Activated CD4-positive, CD25-positive, alpha-beta regulatory T cell (primary cell): ENCODE measurements at regions not wholly inside any gene's neighbourhood (a gene's known extent, or its start where the extent isn't known, plus 50 kb on each side); places are given as distances from the start of the nearest gene placed in this dataset.

Experiments used
- DNase-seq, 4 experiments: peaks; one replicate each; lab custom pipeline; 2025; lab: John Stamatoyannopoulos, UW

DNA sequence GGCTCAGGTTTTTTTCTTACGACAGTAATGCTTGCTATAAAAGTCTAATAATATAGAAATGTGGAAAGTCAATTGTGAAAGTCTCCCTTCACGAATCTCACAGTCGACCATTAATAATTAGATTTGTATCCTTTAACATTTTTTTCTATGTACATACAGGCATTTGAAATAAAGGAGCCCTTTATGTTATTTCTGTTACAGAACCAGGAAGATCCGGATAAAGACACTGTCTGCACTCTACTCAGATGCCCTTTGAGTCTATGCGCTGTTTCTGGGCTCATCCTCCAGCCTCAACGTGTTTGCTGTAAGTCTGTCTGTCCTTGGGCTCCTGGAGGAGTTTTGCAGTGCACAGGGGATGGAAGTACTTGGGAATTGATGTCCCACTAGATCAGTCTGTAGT is 212.2 kb upstream of the ATP2B1 start:
- no peak for DNase-seq

DNA sequence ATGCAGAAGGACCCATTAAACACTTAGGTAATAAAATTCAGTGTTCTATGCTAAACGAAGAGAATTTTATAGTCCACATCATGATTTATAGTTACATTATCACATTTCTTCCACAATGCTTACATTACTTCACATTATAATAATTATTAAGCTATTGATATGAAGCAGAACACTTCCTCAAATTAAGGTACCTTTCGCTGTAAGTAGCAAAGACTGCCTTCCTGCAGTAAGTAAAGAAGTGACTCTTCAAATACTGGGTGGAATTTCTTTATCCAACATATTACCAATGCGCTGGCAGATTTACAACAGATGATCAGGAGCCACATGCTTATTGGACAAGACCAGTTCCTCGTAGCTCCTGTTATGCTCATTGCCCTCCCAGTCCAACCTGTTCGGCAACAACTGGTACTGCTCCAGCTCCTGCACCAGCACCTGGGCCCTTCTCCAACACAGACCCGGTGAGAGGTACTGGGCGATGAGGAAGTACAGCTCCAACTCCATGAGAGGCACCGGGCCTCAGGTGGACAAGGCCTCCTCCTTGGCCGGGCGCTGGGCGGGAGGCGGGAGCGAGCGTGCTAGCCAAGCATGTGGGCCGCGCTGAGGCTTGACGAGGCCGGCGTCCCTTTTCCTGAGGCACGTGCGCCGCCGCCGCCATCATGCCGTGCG is 210.7 kb upstream of the ATP2B1 start:
- DNase-seq, result no peak

DNA sequence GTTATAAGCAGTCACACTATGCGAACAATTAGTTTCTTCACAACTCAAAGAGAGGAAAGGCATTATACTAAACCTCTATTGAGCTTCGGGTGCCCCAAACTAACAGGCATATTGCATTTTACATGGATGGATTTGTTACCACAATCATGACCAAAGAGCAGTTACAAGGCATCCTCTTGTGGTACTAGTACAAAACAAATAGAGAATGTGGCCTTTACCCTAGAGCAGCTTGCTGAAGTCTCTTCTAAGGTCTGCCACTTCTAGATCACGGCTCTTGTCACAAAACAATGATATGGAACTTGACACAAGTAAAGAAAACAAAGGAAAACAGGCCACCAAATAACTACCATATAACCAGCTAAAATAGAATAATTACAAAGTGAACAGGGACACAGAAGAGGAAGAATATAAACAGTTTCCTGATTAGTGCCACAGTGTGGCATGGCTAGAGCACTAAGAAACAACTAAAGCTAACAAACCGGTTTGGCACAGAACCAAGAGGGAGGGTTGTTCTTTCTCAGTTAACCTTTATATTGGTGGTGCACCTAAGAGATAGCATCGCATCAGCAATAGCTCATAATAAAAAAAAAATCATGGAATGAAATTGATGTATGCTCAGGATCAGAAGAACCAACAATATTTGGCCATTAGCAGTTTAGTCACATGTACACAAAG is 209.7 kb upstream of the ATP2B1 start:
- no peak for DNase-seq

DNA sequence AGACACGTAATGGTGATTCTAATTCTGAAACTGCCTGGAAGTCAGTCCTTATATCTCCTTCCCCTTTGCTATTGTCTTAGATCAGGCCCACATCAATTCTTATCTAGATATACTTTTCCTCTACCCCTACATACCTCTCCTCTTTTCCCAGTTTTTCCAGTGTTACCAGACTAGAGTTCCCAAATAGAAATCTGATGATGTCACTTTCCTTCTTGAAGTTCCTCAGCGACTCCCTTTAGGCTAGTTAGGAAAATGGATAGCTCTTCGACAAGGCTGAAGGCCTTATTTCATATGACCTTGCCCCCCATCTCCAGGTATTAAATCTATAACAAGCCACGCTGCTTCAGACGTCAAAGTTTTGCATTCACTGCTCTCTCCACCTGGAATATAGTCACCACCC is 201.1 kb upstream of the ATP2B1 start:
- no peak for DNase-seq

DNA sequence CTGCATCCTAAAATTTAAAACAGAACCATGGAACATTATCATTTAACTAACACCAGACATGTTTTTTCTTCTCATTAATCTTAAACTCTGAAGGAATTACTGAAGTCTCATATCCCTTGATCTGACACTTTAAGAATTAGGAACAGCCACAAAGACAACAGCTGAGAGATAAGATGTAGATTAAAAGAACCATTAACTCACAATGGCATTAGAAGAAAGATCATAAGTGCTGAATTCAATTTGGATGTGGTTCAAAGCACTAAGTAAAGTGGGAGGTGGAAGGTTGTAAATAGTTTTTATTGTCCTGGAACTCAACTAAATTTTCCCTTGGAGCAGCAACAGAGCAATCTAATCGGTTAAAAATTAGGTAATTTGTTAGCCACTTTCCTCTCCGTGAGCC is 199.0 kb upstream of the ATP2B1 start:
- DNase-seq, result no peak

DNA sequence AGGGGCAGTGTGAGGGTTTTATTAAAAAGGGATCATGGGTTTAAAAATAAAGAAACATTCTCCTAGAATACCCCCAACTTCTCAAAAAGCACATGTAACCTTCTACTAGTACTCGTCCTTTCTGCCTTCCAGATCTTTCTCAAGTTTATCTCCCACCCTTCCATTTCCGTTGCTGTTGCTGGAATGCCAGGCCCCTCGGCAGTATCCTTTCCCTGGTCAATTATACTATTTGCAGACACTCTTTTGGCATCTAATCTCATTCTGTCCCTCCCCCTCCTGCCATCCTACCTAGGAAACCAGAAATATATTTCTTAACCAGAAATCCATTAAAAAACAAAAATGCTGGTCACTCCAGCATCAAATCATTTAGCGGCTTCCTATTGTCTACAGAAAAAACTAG is 198.2 kb upstream of the ATP2B1 start:
- DNase-seq, result no peak

DNA sequence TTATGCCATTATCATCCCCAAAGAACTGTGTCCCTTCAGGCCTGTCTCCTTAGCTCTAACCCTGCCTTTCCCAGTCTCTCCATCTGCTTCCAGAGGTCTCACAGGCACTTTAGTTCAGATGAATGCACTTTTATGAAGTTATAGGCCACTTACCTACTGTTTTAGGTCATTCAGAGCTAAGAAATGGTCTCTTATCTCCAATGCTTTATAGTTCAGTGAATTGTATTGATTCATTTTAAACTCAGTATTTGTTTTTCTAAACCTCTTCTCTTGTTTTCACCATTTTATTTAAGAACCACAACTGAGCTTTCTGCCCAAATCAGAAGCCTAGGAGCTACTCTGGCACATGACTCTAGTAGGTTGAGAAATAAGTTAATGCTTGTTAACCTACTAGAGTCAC is 197.5 kb upstream of the ATP2B1 start:
- no peak for DNase-seq

DNA sequence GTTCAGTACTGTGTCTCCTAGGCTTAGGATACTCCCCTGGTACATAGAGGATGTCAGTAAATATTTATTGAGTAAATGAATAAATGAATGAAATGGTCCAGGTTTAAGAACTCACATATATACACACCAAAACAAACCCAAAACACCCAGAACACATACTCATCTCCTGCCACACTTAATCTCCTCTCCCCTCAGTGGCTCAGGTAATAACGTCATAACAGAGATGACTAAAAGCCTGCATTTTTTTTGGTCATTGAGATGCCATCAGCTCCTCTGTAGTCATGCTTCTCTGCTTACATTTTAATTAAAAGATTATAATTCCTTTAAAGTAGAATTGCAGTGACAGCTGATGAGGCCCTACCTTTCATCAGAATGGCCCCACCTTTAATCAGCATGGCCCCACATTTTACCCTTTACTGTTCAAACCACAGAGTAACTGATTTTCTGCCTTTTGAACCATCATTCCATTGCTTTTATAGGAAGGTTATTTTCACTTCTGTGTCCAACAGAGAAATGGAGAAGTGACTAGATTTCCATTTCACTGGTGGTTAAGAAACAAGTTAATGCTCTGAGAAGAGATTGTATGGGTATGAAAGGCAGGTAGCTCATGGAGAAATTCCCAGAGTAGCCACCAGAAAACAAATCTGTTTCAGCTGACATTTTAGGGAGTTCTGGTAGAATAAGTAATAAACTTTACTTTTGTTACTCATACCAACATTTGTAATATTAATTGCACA is 193.4 kb upstream of the ATP2B1 start:
- DNase-seq, result no peak

DNA sequence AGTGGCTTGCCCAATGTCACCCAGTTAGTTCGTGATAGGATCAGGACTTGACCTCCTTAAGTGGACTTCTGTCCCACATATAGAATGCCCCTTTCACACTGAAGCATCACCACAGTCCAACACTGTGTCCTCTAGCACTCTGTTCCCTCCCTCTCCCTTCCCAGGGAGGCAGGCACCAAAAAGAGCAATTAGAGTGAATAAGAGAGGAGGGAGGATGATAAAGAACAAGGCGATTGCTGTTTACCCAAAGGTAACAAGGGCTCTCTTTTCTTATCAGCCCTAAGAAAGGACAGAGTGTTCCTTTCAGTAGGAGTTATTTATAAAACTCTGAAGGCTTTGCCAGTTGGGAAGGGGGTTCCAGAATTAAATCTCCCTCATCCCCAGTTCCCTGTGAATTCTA is 192.7 kb upstream of the ATP2B1 start:
- DNase-seq, result no peak

DNA sequence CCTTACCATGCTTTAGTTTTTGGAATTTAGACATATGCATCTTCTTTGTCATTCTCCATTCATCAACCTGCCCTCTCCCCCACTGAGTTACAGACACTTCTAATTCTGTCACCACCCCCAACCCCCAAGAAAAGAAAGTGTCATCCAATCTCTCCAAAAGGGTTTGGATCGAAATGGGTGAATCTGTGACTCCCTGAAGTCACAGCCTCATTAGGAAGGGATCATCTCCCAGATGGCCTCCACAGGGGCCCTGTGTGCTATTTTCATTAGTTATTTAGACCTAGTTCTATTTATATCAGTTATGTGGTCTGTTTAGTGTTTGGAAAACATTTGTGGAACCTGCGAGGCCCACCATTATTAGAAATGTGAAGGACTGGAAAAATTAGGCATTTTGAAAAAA is 191.0 kb upstream of the ATP2B1 start:
- DNase-seq, result no peak

DNA sequence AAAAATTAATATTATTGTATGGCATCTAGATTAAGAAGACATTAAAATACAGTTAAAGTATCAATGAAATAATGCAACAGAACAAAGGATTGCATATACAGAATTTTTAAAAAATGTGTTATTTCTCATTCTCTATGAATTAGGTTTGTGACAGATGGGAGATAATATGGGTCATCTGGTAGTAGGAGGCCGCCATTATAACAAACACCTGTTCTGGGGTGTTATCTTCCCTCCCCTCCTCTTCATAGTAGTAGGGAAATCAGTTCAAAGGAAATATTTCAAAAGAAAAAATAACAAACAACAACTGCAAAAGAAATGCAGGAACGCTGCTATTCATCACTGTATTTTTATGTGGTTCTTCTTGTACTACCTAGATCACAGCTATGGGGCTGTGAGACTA is 187.0 kb upstream of the ATP2B1 start:
- DNase-seq, result no peak

DNA sequence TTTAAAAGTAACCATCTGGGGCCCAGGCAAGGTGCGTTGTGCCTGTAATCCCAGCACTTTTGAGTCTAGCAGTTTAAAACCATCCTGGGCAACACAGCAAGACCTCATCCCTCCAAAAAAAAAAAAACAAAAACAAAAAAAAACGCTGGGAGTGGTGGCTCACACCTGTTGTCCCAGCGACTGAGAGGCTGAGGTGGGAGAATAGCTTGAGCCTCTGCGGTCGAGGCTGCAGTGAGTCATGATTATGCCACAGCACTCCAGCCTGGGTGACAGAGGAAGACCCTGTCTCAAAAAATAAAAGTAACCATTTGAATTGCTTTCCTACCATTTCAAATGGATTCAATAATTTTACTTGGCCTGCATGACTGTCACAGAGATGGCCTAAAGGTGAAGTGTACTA is 186.5 kb upstream of the ATP2B1 start:
- no peak for DNase-seq

DNA sequence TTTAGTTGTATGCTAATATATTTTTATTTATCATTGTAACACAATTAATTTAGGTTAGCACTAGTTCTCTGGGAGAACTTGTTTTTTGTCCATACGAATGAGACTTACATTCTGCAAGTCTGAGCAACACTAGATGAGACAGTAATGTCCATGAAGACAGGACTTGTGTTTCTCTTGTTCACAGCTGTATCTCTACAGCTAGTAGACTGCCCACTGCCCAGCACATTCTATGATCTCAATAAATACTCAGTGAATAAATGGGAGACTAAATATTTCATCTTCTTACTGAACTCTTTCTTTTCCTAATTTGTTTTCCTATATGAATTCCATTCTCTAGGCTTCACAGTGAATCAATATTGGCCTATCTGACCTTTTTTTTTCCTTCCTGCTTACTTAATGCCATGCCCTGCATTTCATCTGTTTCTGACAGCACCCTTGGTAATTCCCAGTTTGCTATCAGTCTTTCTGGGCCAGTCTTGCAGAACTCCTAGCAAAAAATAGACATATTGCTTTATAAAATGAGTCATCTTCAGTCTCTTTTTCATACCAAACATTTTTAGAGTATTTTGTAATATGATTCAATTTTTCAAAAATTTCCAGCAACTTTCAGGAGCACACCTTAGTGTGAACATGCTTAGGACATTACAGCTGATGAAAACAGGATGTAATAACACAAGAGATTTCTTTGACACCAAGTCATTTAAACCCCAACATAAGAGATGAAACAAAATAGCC is 185.5 kb upstream of the ATP2B1 start:
- DNase-seq, result no peak

DNA sequence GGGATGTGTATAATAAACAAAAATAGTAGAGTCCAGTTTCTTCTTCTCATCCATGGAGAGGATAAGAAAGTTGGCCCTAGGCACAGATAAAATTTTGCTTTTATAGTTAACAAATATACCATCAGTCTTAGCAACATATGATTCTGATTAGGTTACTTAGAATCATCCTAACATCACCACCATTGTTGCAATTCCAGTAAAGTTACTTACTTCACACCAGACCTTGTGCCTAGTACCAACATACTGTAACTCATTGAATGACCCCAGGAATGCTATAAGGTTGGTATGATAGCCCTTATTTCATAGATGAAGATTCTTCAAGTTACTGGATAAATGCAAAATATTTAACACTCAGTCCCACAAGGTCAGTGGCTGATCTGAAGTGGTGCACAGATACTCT is 183.8 kb upstream of the ATP2B1 start:
- DNase-seq, result no peak

DNA sequence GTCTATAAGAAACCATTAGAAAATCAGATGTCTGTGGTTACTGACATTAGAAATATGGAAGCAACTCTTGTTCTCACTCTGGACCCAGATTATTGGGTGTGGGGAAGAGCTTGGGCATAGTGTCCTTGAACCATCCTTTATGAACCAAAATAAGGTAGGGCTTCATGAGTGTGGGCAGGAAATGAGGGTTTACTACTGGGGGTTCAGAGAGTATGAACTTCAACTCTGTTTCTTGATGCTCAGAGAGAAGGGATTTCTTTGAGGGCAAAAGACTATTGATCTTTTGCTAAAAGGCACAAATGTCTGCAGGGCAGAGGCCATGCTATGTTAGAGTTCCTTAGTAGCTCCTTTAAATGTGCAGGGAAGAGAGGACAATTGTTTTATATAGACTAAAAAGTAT is 183.3 kb upstream of the ATP2B1 start:
- no peak for DNase-seq

DNA sequence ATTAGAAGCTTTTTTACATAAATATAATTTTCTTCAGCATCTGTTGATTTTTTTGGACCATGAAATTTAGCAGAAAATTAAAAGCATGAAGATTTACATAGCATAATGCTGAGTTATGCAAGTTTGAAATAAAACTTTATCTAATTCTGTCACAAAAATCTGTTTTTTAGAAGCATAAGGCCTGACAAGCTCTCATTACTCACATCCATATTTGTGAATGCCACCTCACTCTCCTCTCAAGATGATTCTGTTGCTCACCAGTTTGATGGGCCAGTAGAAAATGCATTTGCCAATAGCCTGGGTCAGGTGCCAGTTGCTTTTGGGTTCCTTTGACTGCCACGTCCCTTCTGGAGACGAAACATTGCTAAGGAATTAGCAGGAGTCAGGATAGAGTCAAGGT is 181.5 kb upstream of the ATP2B1 start:
- DNase-seq, result no peak

DNA sequence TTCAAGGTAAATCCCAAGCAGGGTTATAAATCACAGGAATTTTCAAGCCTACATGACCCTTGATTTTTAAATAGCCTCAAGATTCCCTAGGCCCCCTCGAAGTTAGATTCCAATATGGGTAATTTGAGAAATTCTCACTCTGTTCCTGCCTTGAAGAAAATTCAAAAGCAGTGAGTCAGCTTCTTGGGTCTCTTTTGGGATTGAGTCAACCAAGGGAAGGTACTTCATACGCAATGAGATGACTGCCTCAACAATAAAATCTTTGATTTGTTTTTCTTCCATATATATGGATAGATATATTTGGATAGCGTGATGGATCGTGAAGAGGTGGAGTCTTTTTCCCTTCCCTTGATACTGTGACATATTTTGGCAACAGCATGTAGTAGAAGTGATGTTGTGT is 180.4 kb upstream of the ATP2B1 start:
- no peak for DNase-seq

DNA sequence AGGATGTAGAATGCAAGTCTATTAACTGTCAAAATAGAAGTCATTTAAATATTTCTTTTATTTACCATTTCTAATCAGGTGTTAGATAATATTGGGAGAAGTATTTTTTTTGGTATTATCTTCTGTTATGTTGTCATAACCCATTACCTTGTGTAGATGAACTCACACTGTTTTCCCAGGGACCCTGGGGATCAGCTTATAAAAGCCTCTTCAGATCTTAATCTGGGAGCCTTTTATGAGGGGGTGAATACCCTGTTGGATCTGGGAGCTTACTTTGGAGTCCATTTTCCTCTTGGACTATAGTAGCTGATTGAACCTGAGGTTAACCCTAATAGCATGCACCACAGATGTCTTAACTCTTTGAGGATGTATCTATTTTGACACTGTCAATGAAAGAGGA is 176.3 kb upstream of the ATP2B1 start:
- DNase-seq, result no peak

DNA sequence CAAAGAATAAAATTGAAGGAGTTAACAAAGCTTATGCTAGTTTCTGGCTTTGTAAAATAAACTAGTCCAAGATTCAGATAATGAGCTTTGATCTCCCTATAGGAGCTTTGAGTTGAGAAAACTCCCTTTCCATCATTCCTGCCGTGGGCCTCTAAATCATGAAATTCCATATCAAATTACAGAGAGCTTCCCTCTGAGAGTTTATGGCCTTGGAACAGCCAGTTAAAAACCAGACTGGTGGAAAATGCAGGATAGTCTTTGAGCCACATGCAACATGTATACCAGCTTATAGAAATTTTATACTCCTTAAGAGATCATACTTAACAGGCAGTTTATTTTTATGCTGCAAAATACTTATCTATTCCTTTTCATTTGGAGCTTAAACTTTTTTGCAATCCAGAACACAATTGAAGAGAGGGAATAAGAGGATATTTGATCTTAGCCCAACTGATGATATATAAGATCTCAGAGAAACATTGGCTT is 175.8 kb upstream of the ATP2B1 start:
- no peak for DNase-seq

DNA sequence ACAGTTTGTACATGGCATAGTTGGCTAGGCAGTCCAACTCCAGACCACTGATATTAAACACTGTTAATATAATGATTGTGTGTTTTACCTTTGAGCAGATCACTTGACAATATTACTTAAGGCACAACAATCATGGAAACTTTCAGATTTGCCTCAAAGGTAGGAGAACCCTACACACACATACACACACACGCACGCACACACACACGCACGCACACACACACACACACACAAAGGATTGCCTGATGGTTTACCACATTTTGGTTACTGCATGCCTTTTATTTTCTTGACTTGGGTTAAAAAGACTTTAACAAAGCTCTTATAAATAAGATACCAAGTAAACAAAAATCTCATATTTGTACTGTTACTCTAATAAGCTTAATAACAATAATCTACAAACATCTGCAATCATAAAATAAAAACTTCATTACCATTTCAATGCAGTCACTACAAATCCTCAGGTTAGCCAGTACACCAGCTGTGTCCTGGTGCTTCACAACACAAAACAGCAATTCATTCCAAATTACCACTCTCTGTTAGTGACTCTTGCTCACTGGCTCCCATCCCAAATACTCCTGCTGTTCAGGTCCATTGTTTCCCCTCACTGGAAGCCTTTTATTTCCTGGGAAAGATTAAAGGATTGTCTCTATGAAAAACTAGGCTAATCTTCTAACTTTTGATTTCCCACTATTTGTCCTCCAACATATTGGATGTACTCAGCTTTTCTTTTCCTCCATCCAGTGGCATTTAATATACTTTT is 175.2 kb upstream of the ATP2B1 start:
- DNase-seq, result no peak

DNA sequence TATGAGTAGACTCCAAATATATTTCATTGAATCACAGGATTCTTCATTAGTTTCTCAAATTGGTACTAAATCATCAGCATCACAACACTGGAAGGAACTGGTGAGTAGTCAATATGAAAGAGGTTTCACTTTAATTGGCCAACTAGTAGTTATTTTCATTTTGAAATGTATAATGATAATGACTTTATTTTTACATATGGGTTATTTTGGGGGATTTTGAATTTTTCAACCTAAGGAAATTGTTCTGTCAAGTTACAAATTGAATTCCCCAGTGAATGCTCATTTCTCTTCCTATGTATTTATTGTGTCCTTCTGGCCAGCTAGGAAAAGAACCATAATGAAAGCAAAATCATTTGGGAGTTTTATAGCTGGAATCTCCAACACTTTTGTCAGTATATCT is 174.2 kb upstream of the ATP2B1 start:
- no peak for DNase-seq

DNA sequence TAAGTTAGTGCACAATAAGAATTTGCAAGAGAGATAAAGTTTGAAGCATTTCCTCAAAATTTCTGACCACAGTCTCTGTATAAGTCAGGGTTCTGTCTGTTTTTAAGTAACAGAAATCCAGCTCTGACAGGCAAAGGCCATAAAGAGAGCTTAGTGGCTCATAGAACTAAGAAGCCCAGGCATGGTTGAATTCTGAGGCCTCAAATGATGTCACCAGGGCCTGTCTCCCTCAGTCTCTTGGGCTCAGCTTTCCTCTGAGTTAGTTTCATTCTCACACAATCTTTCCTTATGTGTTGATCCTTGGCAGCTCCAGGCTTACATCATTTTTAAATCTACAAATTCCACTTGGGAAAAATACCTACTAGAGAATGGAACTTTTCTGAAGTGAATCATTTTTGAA is 173.4 kb upstream of the ATP2B1 start:
- no peak for DNase-seq
